MV-4-11 (cell line): ENCODE measurements at regions not wholly inside any gene's neighbourhood (a gene's known extent, or its start where the extent isn't known, plus 50 kb on each side); places are given as distances from the start of the nearest gene placed in this dataset.
"Not testable (repeated sequence)": the region's sequence is repeated elsewhere in the genome, so short reads cannot be mapped to it uniquely, and the experiment has no call there.

Source experiments
- DNase-seq: peaks from one replicate; lab custom pipeline; 2025; lab: John Stamatoyannopoulos, UW

- not testable (repeated sequence) for DNase-seq
These were observed 82.5 kb upstream of the ANKRD1 start for GRCh38 chr10:91003379-91003778.

- not testable (repeated sequence) for DNase-seq
These were observed 84.4 kb upstream of the ANKRD1 start for GRCh38 chr10:91005276-91005675.

- peak; percentile 57 for DNase-seq
These were observed 85.3 kb upstream of the ANKRD1 start for GRCh38 chr10:91006001-91006751.

GRCh38 chr10:91006752-91007346 lies 86.0 kb upstream of the ANKRD1 start:
- DNase-seq: peak; percentile 56

GRCh38 chr10:91007655-91008054 lies 86.8 kb upstream of the ANKRD1 start:
- DNase-seq: no peak

GRCh38 chr10:91009121-91009520 lies 88.2 kb upstream of the ANKRD1 start:
- no peak for DNase-seq

- DNase-seq: no peak
These were observed 90.1 kb upstream of the ANKRD1 start for GRCh38 chr10:91010952-91011351.

GRCh38 chr10:91012502-91012901 lies 91.6 kb upstream of the ANKRD1 start:
- DNase-seq: no peak

GRCh38 chr10:91013985-91014384 lies 93.1 kb upstream of the ANKRD1 start:
- DNase-seq: no peak

- no peak for DNase-seq
These were observed 96.3 kb upstream of the ANKRD1 start for GRCh38 chr10:91017198-91017597.

- DNase-seq: no peak
These were observed 101.0 kb upstream of the ANKRD1 start for GRCh38 chr10:91021901-91022300.

GRCh38 chr10:91022390-91022789 lies 101.5 kb upstream of the ANKRD1 start:
- no peak for DNase-seq

GRCh38 chr10:91022924-91023699 lies 102.2 kb upstream of the ANKRD1 start:
- DNase-seq: no peak

- DNase-seq: no peak
These were observed 103.0 kb upstream of the ANKRD1 start for GRCh38 chr10:91023700-91024398.

GRCh38 chr10:91024541-91024940 lies 103.7 kb upstream of the ANKRD1 start:
- no peak for DNase-seq

GRCh38 chr10:91032611-91033206 lies 111.8 kb upstream of the ANKRD1 start:
- DNase-seq: peak; percentile 86

GRCh38 chr10:91033324-91033950 lies 112.5 kb upstream of the ANKRD1 start:
- DNase-seq: no peak

- DNase-seq: no peak
These were observed 113.2 kb upstream of the ANKRD1 start for GRCh38 chr10:91034042-91034441.

- peak; percentile 72 for DNase-seq
These were observed 113.7 kb upstream of the ANKRD1 start for GRCh38 chr10:91034494-91035159.

GRCh38 chr10:91035650-91036292 lies 114.9 kb upstream of the ANKRD1 start:
- DNase-seq: no peak
